SK-N-SH treated with all-trans-retinoic acid at 6 μM for 48 hours (cell line): ENCODE measurements at regions not wholly inside any gene's neighbourhood (a gene's known extent, or its start where the extent isn't known, plus 50 kb on each side); places are given as distances from the start of the nearest gene placed in this dataset.

ENCODE experiments used
- ARNTL ChIP-seq: fragments of 450-650 bp; formaldehyde crosslinking; IDR thresholded peaks from 2 replicates; pipeline ENCODE4 v1.5.0; 2020; ENCODE audit warnings: low read depth, mild to moderate bottlenecking, moderate library complexity, borderline replicate concordance
- CSDC2 ChIP-seq: fragments of 250-450 bp; sonication (Bioruptor Pico); IDR thresholded peaks from 2 replicates; pipeline ENCODE4 v1.5.0; 2020; ENCODE audit warnings: mild to moderate bottlenecking, moderate library complexity
- CSRNP3 ChIP-seq: fragments of 250-450 bp; sonication (Bioruptor Pico); IDR thresholded peaks from 2 replicates; pipeline ENCODE4 v1.5.1; 2021; ENCODE audit warnings: mild to moderate bottlenecking, moderate library complexity
- RARB ChIP-seq: fragments of 250-450 bp; sonication (Bioruptor Pico); IDR thresholded peaks from 2 replicates; pipeline ENCODE4 v1.8.0; 2021; ENCODE audit warnings: mild to moderate bottlenecking, moderate library complexity
- SNAI2 ChIP-seq: fragments of 250-450 bp; sonication (Bioruptor Pico); IDR thresholded peaks from 2 replicates; pipeline ENCODE4 v1.5.0; 2020; ENCODE audit warnings: mild to moderate bottlenecking, moderate library complexity
- TCF4 ChIP-seq: fragments of 250-450 bp; sonication (Bioruptor Pico); IDR thresholded peaks from 2 replicates; pipeline ENCODE4 v1.8.0; 2021; ENCODE audit warnings: mild to moderate bottlenecking, moderate library complexity, borderline replicate concordance
- TSHZ2 ChIP-seq: fragments of 250-450 bp; sonication (Bioruptor Pico); IDR thresholded peaks from 2 replicates; pipeline ENCODE4 v1.5.0; 2020; ENCODE audit warnings: mild to moderate bottlenecking, moderate library complexity
- ZFP3 ChIP-seq: fragments of 250-450 bp; sonication (Bioruptor Pico); IDR thresholded peaks from 2 replicates; pipeline ENCODE4 v1.5.0; 2020; ENCODE audit warnings: mild to moderate bottlenecking, moderate library complexity
- ZNF70 ChIP-seq: fragments of 450-650 bp; formaldehyde crosslinking; IDR thresholded peaks from 2 replicates; pipeline ENCODE4 v1.5.0; 2020; ENCODE audit warnings: mild to moderate bottlenecking, moderate library complexity

- TF ChIP-seq CSRNP3 (CRISPR knock-in tag) (no peak), CSDC2 (CRISPR knock-in tag) (no peak), RARB (CRISPR knock-in tag) (no peak), ZFP3 (CRISPR knock-in tag) (no peak), TCF4 (CRISPR knock-in tag) (no peak), ARNTL (CRISPR knock-in tag) (no peak), TSHZ2 (no peak), ZNF70 (CRISPR knock-in tag) (no peak), SNAI2 (CRISPR knock-in tag) (no peak)
These were observed 93.0 kb upstream of the IL6 start for GRCh38 chr7:22633954-22634474.
